GM23338 (cell line): ENCODE measurements at regions not wholly inside any gene's neighbourhood (a gene's known extent, or its start where the extent isn't known, plus 50 kb on each side); places are given as distances from the start of the nearest gene placed in this dataset.
"Not testable (repeated sequence)": the region's sequence is repeated elsewhere in the genome, so short reads cannot be mapped to it uniquely, and the experiment has no call there.

Source experiments
- ATAC-seq: fragments of 200-7000 bp; cut with Tn5 transposase; 3 replicates; pipeline ENCODE4 v1.9.1; 2020
- DNase-seq: peaks from one replicate; pipeline ENCODE4 v3.0.0-alpha.2; 2015; ENCODE audit warnings: low spot score
- H2AFZ ChIP-seq: fragments of 200-600 bp; sonication (generic); 2 replicates; pipeline ENCODE4 v1.8.0; 2016; ENCODE audit warnings: antibody characterized with exemption, mild to moderate bottlenecking, moderate library complexity
- H3F3A ChIP-seq: fragments of 200-600 bp; sonication (generic); replicated peaks from 2 replicates; pipeline ENCODE4 v1.8.0; 2017; ENCODE audit warnings: antibody characterized with exemption, mixed run types, low read depth
- H3K27ac ChIP-seq: fragments of 200-600 bp; sonication (generic); 2 replicates; pipeline ENCODE4 v1.6.1; 2016; ENCODE audit warnings: low read depth
- H3K27me3 ChIP-seq: fragments of 200-600 bp; sonication (generic); 2 replicates; pipeline ENCODE4 v1.8.0; 2016; ENCODE audit warnings: mild to moderate bottlenecking, mixed run types, moderate library complexity; ENCODE audit not compliant: insufficient read depth
- H3K36me3 ChIP-seq: fragments of 200-600 bp; sonication (generic); 2 replicates; pipeline ENCODE4 v1.8.0; 2016; ENCODE audit warnings: mild to moderate bottlenecking; ENCODE audit not compliant: insufficient read depth
- H3K4me1 ChIP-seq: fragments of 200-600 bp; sonication (generic); 2 replicates; pipeline ENCODE4 v1.8.0; 2016; ENCODE audit warnings: mild to moderate bottlenecking, moderate library complexity; ENCODE audit not compliant: insufficient read depth
- H3K4me2 ChIP-seq: fragments of 200-600 bp; sonication (generic); 2 replicates; pipeline ENCODE4 v1.7.1; 2017; ENCODE audit warnings: mixed run types
- H3K4me3 ChIP-seq: fragments of 200-600 bp; sonication (generic); 2 replicates; pipeline ENCODE4 v1.6.1; 2016; ENCODE audit warnings: mixed run types
- H3K79me2 ChIP-seq: fragments of 200-600 bp; sonication (generic); replicated peaks from 2 replicates; pipeline ENCODE4 v1.8.0; 2017; ENCODE audit warnings: mild to moderate bottlenecking; ENCODE audit not compliant: insufficient read depth
- H3K9me2 ChIP-seq: fragments of 200-600 bp; sonication (generic); 2 replicates; pipeline ENCODE4 v1.8.0; 2017; ENCODE audit not compliant: insufficient read depth
- H4K20me1 ChIP-seq: fragments of 200-600 bp; sonication (generic); replicated peaks from 2 replicates; pipeline ENCODE4 v1.8.0; 2017; ENCODE audit warnings: mild to moderate bottlenecking; ENCODE audit not compliant: insufficient read depth
- H3K27ac Mint-ChIP-seq: 2 replicates; pipeline ENCODE4 v1.8.0; 2020; ENCODE audit warnings: inconsistent platforms, mild to moderate bottlenecking, moderate library complexity, mixed read lengths
- H3K27me3 Mint-ChIP-seq: 3 replicates; pipeline ENCODE4 v1.8.0; 2022; ENCODE audit warnings: low read depth, mild to moderate bottlenecking, moderate library complexity, mixed read lengths, inconsistent platforms; ENCODE audit not compliant: insufficient read depth, poor library complexity
- H3K36me3 Mint-ChIP-seq: 3 replicates; pipeline ENCODE4 v1.8.0; 2021; ENCODE audit warnings: low read depth, mild to moderate bottlenecking, inconsistent platforms, moderate library complexity, mixed read lengths
- H3K4me1 Mint-ChIP-seq: 3 replicates; pipeline ENCODE4 v1.8.0; 2020; ENCODE audit warnings: mild to moderate bottlenecking, inconsistent platforms, mixed read lengths
- H3K4me3 Mint-ChIP-seq: 3 replicates; pipeline ENCODE4 v1.8.0; 2021; ENCODE audit warnings: moderate library complexity, mild to moderate bottlenecking, inconsistent platforms, mixed read lengths
- H3K9me3 Mint-ChIP-seq: 3 replicates; pipeline ENCODE4 v1.8.0; 2020; ENCODE audit warnings: moderate library complexity, mild to moderate bottlenecking, inconsistent platforms, mixed read lengths
- CREB1 ChIP-seq: fragments of 250-450 bp; sonication (Bioruptor Pico); IDR thresholded peaks from 2 replicates; pipeline ENCODE4 v1.5.0; 2020; ENCODE audit warnings: low read depth, mild to moderate bottlenecking, moderate library complexity
- EZH2 ChIP-seq: fragments of 200-600 bp; sonication (generic); IDR thresholded peaks from one replicate; pipeline ENCODE4 v1.8.0; 2017; ENCODE audit warnings: antibody characterized with exemption, mild to moderate bottlenecking, low read depth; ENCODE audit not compliant: unreplicated experiment
- NANOG ChIP-seq: IDR thresholded peaks from 2 replicates; pipeline ENCODE4 v1.6.1; 2016; ENCODE audit warnings: antibody characterized with exemption, borderline replicate concordance
- POLR2AphosphoS5 ChIP-seq: IDR thresholded peaks from 2 replicates; pipeline ENCODE4 v1.6.1; 2016; ENCODE audit warnings: antibody characterized with exemption, low read depth
- STAT1 ChIP-seq: IDR thresholded peaks from one replicate; pipeline ENCODE4 v1.6.1; 2016; ENCODE audit warnings: antibody characterized with exemption; ENCODE audit not compliant: unreplicated experiment
- ZNF114 ChIP-seq: fragments of 250-450 bp; sonication (Bioruptor Pico); IDR thresholded peaks from 2 replicates; pipeline ENCODE4 v1.5.0; 2020; ENCODE audit warnings: mild to moderate bottlenecking, moderate library complexity
- TF ChIP-seq, protein P1 (sequence below): IDR thresholded peaks from one replicate; pipeline ENCODE4 v1.6.1; 2018; ENCODE audit warnings: antibody characterized with exemption; ENCODE audit not compliant: unreplicated experiment
- TF ChIP-seq, protein P2 (sequence below), 2 experiments: fragments of 200-600 bp in 1 of 2; sonication (generic) in 1 of 2; conservative IDR thresholded peaks; 2 replicates each; pipeline versions ENCODE4 v1.5.1 to v1.6.1; 2016 to 2017; ENCODE audit warnings: antibody characterized with exemption in 2 of 2, low read depth in 2 of 2, mild to moderate bottlenecking in 2 of 2, moderate library complexity in 1 of 2
- TF ChIP-seq, protein P3 (sequence below): IDR thresholded peaks from 2 replicates; pipeline ENCODE4 v1.6.1; 2016; ENCODE audit warnings: antibody characterized with exemption

DNA sequence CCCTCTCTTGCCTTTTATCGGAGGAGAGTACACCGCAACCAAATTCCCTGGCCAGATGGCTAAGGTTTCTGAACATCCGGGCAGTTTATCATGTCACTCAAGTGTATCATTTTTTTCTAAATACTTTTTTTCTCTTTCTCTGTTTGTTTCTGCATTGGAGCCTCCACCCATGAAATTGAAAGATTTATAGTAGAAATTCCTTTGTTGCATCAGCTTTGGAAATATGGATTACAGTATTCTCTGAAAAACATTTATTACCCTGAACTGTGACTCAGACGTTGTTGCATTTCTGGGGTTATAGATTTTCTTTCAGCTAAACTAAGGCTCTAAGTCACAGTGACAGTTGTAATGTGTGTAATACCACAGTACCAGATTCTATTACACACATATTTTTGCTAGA, 187.0 kb downstream of the SPTSSA start:
- Histone ChIP-seq H3K9me2 (0 out of 2 replicates have a peak, but pooled peaks cover 4% of the 10 kb centered on the region), H3K4me2 (no peak overlapping the region), H3K27me3 (no peaks in the 10 kb centered on the region), H3K27ac (no peak overlapping the region), H3K36me3 (no peaks in the 10 kb centered on the region), H3K4me3 (no peak overlapping the region), H3K79me2 (no peaks in the 10 kb centered on the region), H4K20me1 (no peaks in the 10 kb centered on the region), H2AFZ (no peak overlapping the region), H3K4me1 (no peaks in the 10 kb centered on the region), H3F3A (no peaks in the 10 kb centered on the region)
- Mint-ChIP-seq H3K27ac (no peak overlapping the region), H3K9me3 (peaks cover 3% of the 10 kb centered on the region; the same call in 2 of the 3 replicates), H3K36me3 (no peaks in the 10 kb centered on the region), H3K4me1 (no peaks in the 10 kb centered on the region), H3K4me3 (no peak overlapping the region), H3K27me3 (peaks cover 3% of the 10 kb centered on the region)
- TF ChIP-seq NANOG = no peak
- TF ChIP-seq EZH2 = no peak
- no peak for TF ChIP-seq POLR2AphosphoS5
- TF ChIP-seq, protein P1, sequence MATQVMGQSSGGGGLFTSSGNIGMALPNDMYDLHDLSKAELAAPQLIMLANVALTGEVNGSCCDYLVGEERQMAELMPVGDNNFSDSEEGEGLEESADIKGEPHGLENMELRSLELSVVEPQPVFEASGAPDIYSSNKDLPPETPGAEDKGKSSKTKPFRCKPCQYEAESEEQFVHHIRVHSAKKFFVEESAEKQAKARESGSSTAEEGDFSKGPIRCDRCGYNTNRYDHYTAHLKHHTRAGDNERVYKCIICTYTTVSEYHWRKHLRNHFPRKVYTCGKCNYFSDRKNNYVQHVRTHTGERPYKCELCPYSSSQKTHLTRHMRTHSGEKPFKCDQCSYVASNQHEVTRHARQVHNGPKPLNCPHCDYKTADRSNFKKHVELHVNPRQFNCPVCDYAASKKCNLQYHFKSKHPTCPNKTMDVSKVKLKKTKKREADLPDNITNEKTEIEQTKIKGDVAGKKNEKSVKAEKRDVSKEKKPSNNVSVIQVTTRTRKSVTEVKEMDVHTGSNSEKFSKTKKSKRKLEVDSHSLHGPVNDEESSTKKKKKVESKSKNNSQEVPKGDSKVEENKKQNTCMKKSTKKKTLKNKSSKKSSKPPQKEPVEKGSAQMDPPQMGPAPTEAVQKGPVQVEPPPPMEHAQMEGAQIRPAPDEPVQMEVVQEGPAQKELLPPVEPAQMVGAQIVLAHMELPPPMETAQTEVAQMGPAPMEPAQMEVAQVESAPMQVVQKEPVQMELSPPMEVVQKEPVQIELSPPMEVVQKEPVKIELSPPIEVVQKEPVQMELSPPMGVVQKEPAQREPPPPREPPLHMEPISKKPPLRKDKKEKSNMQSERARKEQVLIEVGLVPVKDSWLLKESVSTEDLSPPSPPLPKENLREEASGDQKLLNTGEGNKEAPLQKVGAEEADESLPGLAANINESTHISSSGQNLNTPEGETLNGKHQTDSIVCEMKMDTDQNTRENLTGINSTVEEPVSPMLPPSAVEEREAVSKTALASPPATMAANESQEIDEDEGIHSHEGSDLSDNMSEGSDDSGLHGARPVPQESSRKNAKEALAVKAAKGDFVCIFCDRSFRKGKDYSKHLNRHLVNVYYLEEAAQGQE = no peak
- TF ChIP-seq, protein P2, sequence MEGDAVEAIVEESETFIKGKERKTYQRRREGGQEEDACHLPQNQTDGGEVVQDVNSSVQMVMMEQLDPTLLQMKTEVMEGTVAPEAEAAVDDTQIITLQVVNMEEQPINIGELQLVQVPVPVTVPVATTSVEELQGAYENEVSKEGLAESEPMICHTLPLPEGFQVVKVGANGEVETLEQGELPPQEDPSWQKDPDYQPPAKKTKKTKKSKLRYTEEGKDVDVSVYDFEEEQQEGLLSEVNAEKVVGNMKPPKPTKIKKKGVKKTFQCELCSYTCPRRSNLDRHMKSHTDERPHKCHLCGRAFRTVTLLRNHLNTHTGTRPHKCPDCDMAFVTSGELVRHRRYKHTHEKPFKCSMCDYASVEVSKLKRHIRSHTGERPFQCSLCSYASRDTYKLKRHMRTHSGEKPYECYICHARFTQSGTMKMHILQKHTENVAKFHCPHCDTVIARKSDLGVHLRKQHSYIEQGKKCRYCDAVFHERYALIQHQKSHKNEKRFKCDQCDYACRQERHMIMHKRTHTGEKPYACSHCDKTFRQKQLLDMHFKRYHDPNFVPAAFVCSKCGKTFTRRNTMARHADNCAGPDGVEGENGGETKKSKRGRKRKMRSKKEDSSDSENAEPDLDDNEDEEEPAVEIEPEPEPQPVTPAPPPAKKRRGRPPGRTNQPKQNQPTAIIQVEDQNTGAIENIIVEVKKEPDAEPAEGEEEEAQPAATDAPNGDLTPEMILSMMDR (conservative IDR thresholded peaks at IDR 0.05; ENCODE audit: low read depth in 2 of 2) = no peak
- no peak for TF ChIP-seq CREB1 (CRISPR knock-in tag)
- TF ChIP-seq ZNF114 (CRISPR knock-in tag) = no peak
- no peak for TF ChIP-seq STAT1
- TF ChIP-seq, protein P3, sequence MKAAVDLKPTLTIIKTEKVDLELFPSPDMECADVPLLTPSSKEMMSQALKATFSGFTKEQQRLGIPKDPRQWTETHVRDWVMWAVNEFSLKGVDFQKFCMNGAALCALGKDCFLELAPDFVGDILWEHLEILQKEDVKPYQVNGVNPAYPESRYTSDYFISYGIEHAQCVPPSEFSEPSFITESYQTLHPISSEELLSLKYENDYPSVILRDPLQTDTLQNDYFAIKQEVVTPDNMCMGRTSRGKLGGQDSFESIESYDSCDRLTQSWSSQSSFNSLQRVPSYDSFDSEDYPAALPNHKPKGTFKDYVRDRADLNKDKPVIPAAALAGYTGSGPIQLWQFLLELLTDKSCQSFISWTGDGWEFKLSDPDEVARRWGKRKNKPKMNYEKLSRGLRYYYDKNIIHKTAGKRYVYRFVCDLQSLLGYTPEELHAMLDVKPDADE = no peak
- DNase-seq (no peak), ATAC-seq (no peak)

DNA sequence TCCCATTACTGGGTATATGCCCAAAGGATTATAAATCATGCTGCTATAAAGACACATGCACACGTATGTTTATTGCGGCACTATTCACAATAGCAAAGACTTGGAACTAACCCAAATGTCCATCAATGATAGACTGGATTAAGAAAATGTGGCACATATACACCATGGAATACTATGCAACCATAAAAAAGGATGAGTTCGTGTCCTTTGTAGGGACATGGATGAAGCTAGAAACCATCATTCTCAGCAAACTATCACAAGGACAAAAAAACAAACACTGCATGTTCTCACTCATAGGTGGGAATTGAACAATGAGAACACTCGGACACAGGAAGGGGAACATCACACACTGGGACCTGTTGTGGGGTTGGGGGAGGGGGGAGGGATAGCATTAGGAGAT, 188.3 kb downstream of the SPTSSA start:
- H3K27me3 Mint-ChIP-seq, H3K27ac ChIP-seq, H3K27ac Mint-ChIP-seq, H3K4me3 ChIP-seq, H3K9me3 Mint-ChIP-seq, H3K4me1 Mint-ChIP-seq, H3K9me2 ChIP-seq, H3K36me3 ChIP-seq, H3K36me3 Mint-ChIP-seq, H3K27me3 ChIP-seq, H4K20me1 ChIP-seq, H3K79me2 ChIP-seq, H3K4me3 Mint-ChIP-seq, H2AFZ ChIP-seq, H3K4me2 ChIP-seq, DNase-seq, ATAC-seq, H3K4me1 ChIP-seq, H3F3A ChIP-seq: not testable (repeated sequence)
